Suprapubic skin (tissue), 4 donors: ENCODE measurements at regions not wholly inside any gene's neighbourhood (a gene's known extent, or its start where the extent isn't known, plus 50 kb on each side); places are given as distances from the start of the nearest gene placed in this dataset.

Source experiments
- DNase-seq, 2 donors: peaks; one replicate each; pipeline ENCODE4 v3.0.0-alpha.2; 2019; ENCODE audit warnings: low spot score in 2 of 2
- H3K27ac ChIP-seq: fragments of 200-600 bp; sonication (generic); one replicate; pipeline ENCODE4 v1.5.1; 2019
- H3K27me3 ChIP-seq: fragments of 200-600 bp; sonication (generic); one replicate; pipeline ENCODE4 v1.5.1; 2019
- H3K36me3 ChIP-seq: fragments of 200-600 bp; sonication (generic); one replicate; pipeline ENCODE4 v1.5.1; 2019
- H3K4me1 ChIP-seq: fragments of 200-600 bp; sonication (generic); one replicate; pipeline ENCODE4 v1.5.1; 2019
- H3K4me3 ChIP-seq: fragments of 200-600 bp; sonication (generic); one replicate; pipeline ENCODE4 v1.5.1; 2019; ENCODE audit warnings: mild to moderate bottlenecking
- H3K9me3 ChIP-seq: fragments of 200-600 bp; sonication (generic); one replicate; pipeline ENCODE4 v1.5.1; 2019
- CTCF ChIP-seq, 2 donors: fragments of 200-600 bp in 1 of 2; fragments of 450-650 bp in 1 of 2; sonication (generic) in 1 of 2; IDR thresholded peaks; one replicate each; pipeline ENCODE4 v1.5.1; 2016 to 2019; ENCODE audit warnings: antibody characterized with exemption in 2 of 2, mild to moderate bottlenecking in 1 of 2, moderate library complexity in 1 of 2
- EP300 ChIP-seq: sonication (generic); formaldehyde crosslinking; IDR thresholded peaks from one replicate; pipeline ENCODE4 v1.6.1; 2017; ENCODE audit warnings: antibody characterized with exemption
- POLR2A ChIP-seq, 2 donors: fragments of 450-650 bp; IDR thresholded peaks; one replicate each; pipeline ENCODE4 v1.6.1; 2017; ENCODE audit warnings: antibody characterized with exemption in 2 of 2, mild to moderate bottlenecking in 2 of 2, moderate library complexity in 2 of 2
- POLR2AphosphoS5 ChIP-seq, 3 donors: sonication (generic); formaldehyde crosslinking; IDR thresholded peaks; one replicate each; pipeline ENCODE4 v1.6.1; 2017; ENCODE audit warnings: antibody characterized with exemption in 3 of 3
- WGBS: methylation state at CpG from one replicate; pipeline ENCODE4 v1.1.5; 2018; 5-methylcytosine and 5-hydroxymethylcytosine counted together

- H3K9me3 ChIP-seq: no peaks in the 10 kb centered on the region
- H3K4me1 ChIP-seq: no peaks in the 10 kb centered on the region
- WGBS: 72% methylated on average over 3 of the region's 3 CpGs
- no peak for TF ChIP-seq POLR2A (IDR thresholded peaks at IDR 0.05)
- TF ChIP-seq POLR2AphosphoS5 (IDR thresholded peaks at IDR 0.05): no peak
- no peak for TF ChIP-seq CTCF (IDR thresholded peaks at IDR 0.05)
- no peak for TF ChIP-seq EP300
- no peaks in the 10 kb centered on the region for H3K36me3 ChIP-seq
- no peak overlapping the region for H3K27ac ChIP-seq
- no peak for DNase-seq
- no peaks in the 10 kb centered on the region for H3K27me3 ChIP-seq
- H3K4me3 ChIP-seq: no peak overlapping the region
Observed at GRCh38 chr5:166499447-166500240, 1791.8 kb upstream of the WWC1 start.

- no peaks in the 10 kb centered on the region for H3K27me3 ChIP-seq
- H3K4me1 ChIP-seq: no peaks in the 10 kb centered on the region
- WGBS: 47% methylated on average over 1 of the region's 1 CpG
- no peak overlapping the region for H3K27ac ChIP-seq
- no peak for TF ChIP-seq CTCF (IDR thresholded peaks at IDR 0.05)
- TF ChIP-seq EP300: no peak
- TF ChIP-seq POLR2AphosphoS5 (IDR thresholded peaks at IDR 0.05): no peak
- no peak for TF ChIP-seq POLR2A (IDR thresholded peaks at IDR 0.05)
- no peak for DNase-seq
- no peaks in the 10 kb centered on the region for H3K36me3 ChIP-seq
- H3K4me3 ChIP-seq: no peak overlapping the region
- no peaks in the 10 kb centered on the region for H3K9me3 ChIP-seq
Observed at GRCh38 chr5:166503506-166503905, 1787.9 kb upstream of the WWC1 start.

GRCh38 chr5:166505067-166505466, 1786.4 kb upstream of the WWC1 start:
- H3K36me3 ChIP-seq: no peaks in the 10 kb centered on the region
- H3K27ac ChIP-seq: no peak overlapping the region
- TF ChIP-seq EP300 (no peak), POLR2AphosphoS5 (IDR thresholded peaks at IDR 0.05) (no peak), CTCF (IDR thresholded peaks at IDR 0.05) (no peak), POLR2A (IDR thresholded peaks at IDR 0.05) (no peak)
- H3K4me1 ChIP-seq: no peaks in the 10 kb centered on the region
- 74% methylated on average over 2 of the region's 2 CpGs for WGBS
- no peaks in the 10 kb centered on the region for H3K27me3 ChIP-seq
- H3K9me3 ChIP-seq: no peaks in the 10 kb centered on the region
- H3K4me3 ChIP-seq: no peak overlapping the region
- no peak for DNase-seq

GRCh38 chr5:166505544-166505943, 1785.9 kb upstream of the WWC1 start:
- TF ChIP-seq POLR2AphosphoS5 (IDR thresholded peaks at IDR 0.05) (no peak), CTCF (IDR thresholded peaks at IDR 0.05) (no peak), POLR2A (IDR thresholded peaks at IDR 0.05) (no peak), EP300 (no peak)
- DNase-seq: no peak
- H3K27me3 ChIP-seq: no peaks in the 10 kb centered on the region

GRCh38 chr5:166507810-166508425, 1783.5 kb upstream of the WWC1 start:
- no peaks in the 10 kb centered on the region for H3K27me3 ChIP-seq
- no peaks in the 10 kb centered on the region for H3K4me1 ChIP-seq
- H3K9me3 ChIP-seq: no peaks in the 10 kb centered on the region
- no peak overlapping the region for H3K4me3 ChIP-seq
- H3K36me3 ChIP-seq: no peaks in the 10 kb centered on the region
- DNase-seq: no peak
- 74% methylated on average over 2 of the region's 2 CpGs for WGBS
- TF ChIP-seq POLR2A (IDR thresholded peaks at IDR 0.05): no peak
- no peak overlapping the region for H3K27ac ChIP-seq

More at GRCh38 chr5:166505544-166505943, 1785.9 kb upstream of the WWC1 start:
- Histone ChIP-seq H3K4me3 (no peak overlapping the region), H3K36me3 (no peaks in the 10 kb centered on the region), H3K27ac (no peak overlapping the region), H3K9me3 (no peaks in the 10 kb centered on the region), H3K4me1 (no peaks in the 10 kb centered on the region)
